Mammary epithelial cell (primary cell): ENCODE measurements at regions not wholly inside any gene's neighbourhood (a gene's known extent, or its start where the extent isn't known, plus 50 kb on each side); places are given as distances from the start of the nearest gene placed in this dataset.

Experiments used
- CTCF ChIP-seq, 2 donors: IDR thresholded peaks in 1 of 2; conservative IDR thresholded peaks in 1 of 2; 2 replicates each; pipeline ENCODE4 v1.5.1; 2011 to 2012; ENCODE audit warnings: inconsistent platforms in 2 of 2, low read length in 2 of 2, mild to moderate bottlenecking in 2 of 2, control low read depth in 1 of 2, low read depth in 1 of 2; ENCODE audit not compliant: insufficient read depth in 1 of 2; ENCODE audit errors: extremely low read depth in 1 of 2
- EZH2 ChIP-seq: IDR thresholded peaks from 2 replicates; pipeline ENCODE4 v1.6.1; 2012; ENCODE audit warnings: low read length, inconsistent platforms, borderline replicate concordance

DNA sequence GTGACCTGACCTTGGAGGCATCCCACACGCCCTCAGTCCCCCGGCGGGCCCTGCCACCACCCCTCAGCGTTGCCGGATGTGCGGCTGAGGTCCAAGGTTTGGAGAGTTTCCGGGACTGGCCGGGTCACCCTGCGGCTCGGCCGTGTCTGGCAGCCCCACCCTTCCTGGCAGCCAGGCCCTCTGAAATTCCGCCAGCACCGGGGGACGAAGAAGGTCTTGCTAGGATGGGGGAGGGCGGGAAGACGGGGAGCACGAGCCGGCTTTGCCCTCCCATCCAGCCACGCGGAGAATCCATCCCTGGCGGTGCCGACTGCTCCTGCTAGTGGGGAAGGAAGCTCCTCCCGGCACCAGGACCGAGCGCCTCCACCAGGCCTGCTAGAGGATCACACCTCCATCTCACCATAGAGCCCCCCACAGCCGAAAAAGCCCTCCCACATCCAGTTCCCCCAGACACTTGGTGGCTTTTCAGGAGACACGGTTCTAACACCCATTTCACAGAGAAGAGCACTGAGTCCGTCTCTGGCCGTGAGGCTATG lies 81.5 kb downstream of the CPN2 start:
- TF ChIP-seq CTCF (conservative IDR thresholded peaks at IDR 0.05 in 1 of 2, IDR thresholded peaks at IDR 0.05 in 1 of 2; ENCODE audit: extremely low read depth in 1 of 2, insufficient read depth in 1 of 2, low read depth in 1 of 2, low read length in 2 of 2): no peak
- no peak for TF ChIP-seq EZH2
